Activated CD4-positive, alpha-beta memory T cell treated with anti-CD3 and anti-CD28 coated beads for 36 hours (primary cell): ENCODE measurements at regions not wholly inside any gene's neighbourhood (a gene's known extent, or its start where the extent isn't known, plus 50 kb on each side); places are given as distances from the start of the nearest gene placed in this dataset.

ENCODE experiments used
- CTCF ChIA-PET: fragments of 350-600 bp; sonication (Branson Sonifier 250); formaldehyde crosslinking; loops from one replicate; lab custom pipeline; 2021; ENCODE audit warnings: antibody characterized with exemption, inconsistent platforms; lab: Charles Lee
- POLR2A ChIA-PET: fragments of 350-600 bp; sonication (Branson Sonifier 250); formaldehyde crosslinking; loops from one replicate; lab custom pipeline; 2021; ENCODE audit warnings: antibody characterized with exemption; lab: Charles Lee
- DNase-seq: peaks from one replicate; pipeline ENCODE4 v3.0.0-alpha.2; 2020
- H3K27ac Mint-ChIP-seq: one replicate; pipeline ENCODE4 v1.8.0; 2021; ENCODE audit warnings: mixed read lengths
- H3K27me3 Mint-ChIP-seq: one replicate; pipeline ENCODE4 v1.8.0; 2021; ENCODE audit warnings: mixed read lengths
- H3K36me3 Mint-ChIP-seq: one replicate; pipeline ENCODE4 v1.8.0; 2021; ENCODE audit warnings: mixed read lengths
- H3K4me1 Mint-ChIP-seq: one replicate; pipeline ENCODE4 v1.8.0; 2021; ENCODE audit warnings: low read depth, mixed read lengths
- H3K4me3 Mint-ChIP-seq: one replicate; pipeline ENCODE4 v1.8.0; 2021; ENCODE audit warnings: mild to moderate bottlenecking, mixed read lengths
- H3K9me3 Mint-ChIP-seq: one replicate; pipeline ENCODE4 v1.8.0; 2021; ENCODE audit warnings: mixed read lengths
- intact Hi-C: fragments of 100-400 bp; cut with micrococcal nuclease; formaldehyde crosslinking; loops from one replicate; pipeline ENCODE4 v1.15.1; 2023

- DNase-seq: no peak
- Mint-ChIP-seq H3K27ac (no peak overlapping the region), H3K9me3 (no peaks in the 10 kb centered on the region), H3K36me3 (no peaks in the 10 kb centered on the region), H3K27me3 (peaks cover 21% of the 10 kb centered on the region), H3K4me3 (no peak overlapping the region), H3K4me1 (peaks cover 4% of the 10 kb centered on the region)
- intact Hi-C loops: no loop called here
- ChIA-PET CTCF (no interaction called here), POLR2A (no interaction called here)
Measured at GRCh38 chr2:104656571-104657163, 197.2 kb upstream of the POU3F3 start.

GRCh38 chr2:104658144-104658835, 195.6 kb upstream of the POU3F3 start:
- H3K4me1 Mint-ChIP-seq: peaks cover 4% of the 10 kb centered on the region
- DNase-seq: no peak
- intact Hi-C loops: no loop called here
- POLR2A ChIA-PET: no interaction called here
- CTCF ChIA-PET: no interaction called here
- no peak overlapping the region for H3K27ac Mint-ChIP-seq
- no peaks in the 10 kb centered on the region for H3K36me3 Mint-ChIP-seq
- H3K27me3 Mint-ChIP-seq: peaks cover 23% of the 10 kb centered on the region
- H3K4me3 Mint-ChIP-seq: no peak overlapping the region
- H3K9me3 Mint-ChIP-seq: no peaks in the 10 kb centered on the region

- CTCF ChIA-PET: no interaction called here
- Mint-ChIP-seq H3K9me3 (no peaks in the 10 kb centered on the region), H3K4me3 (no peak overlapping the region), H3K27ac (no peak overlapping the region), H3K36me3 (no peaks in the 10 kb centered on the region), H3K27me3 (peaks cover 23% of the 10 kb centered on the region), H3K4me1 (peaks cover 4% of the 10 kb centered on the region)
- intact Hi-C loops: no loop called here
- POLR2A ChIA-PET: no interaction called here
- DNase-seq: no peak
Measured at GRCh38 chr2:104658904-104659591, 194.9 kb upstream of the POU3F3 start.

GRCh38 chr2:104660991-104661390, 192.9 kb upstream of the POU3F3 start:
- no peak overlapping the region for H3K27ac Mint-ChIP-seq
- H3K4me1 Mint-ChIP-seq: peaks cover 4% of the 10 kb centered on the region
- intact Hi-C loops: no loop called here
- H3K36me3 Mint-ChIP-seq: no peaks in the 10 kb centered on the region
- H3K9me3 Mint-ChIP-seq: no peaks in the 10 kb centered on the region
- H3K4me3 Mint-ChIP-seq: no peak overlapping the region
- H3K27me3 Mint-ChIP-seq: peaks cover 16% of the 10 kb centered on the region
- ChIA-PET POLR2A (no interaction called here), CTCF (no interaction called here)
- no peak for DNase-seq

- DNase-seq: no peak
- Mint-ChIP-seq H3K36me3 (no peaks in the 10 kb centered on the region), H3K27ac (no peak overlapping the region), H3K9me3 (no peaks in the 10 kb centered on the region), H3K4me1 (no peaks in the 10 kb centered on the region), H3K4me3 (no peak overlapping the region), H3K27me3 (peaks cover 7% of the 10 kb centered on the region)
- POLR2A ChIA-PET: no interaction called here
- CTCF ChIA-PET: no interaction called here
- intact Hi-C loops: no loop called here
Measured at GRCh38 chr2:104664672-104665071, 189.2 kb upstream of the POU3F3 start.

GRCh38 chr2:104668631-104669030, 185.3 kb upstream of the POU3F3 start:
- H3K9me3 Mint-ChIP-seq: no peaks in the 10 kb centered on the region

GRCh38 chr2:104673225-104673624, 180.7 kb upstream of the POU3F3 start:
- DNase-seq: no peak
- CTCF ChIA-PET: no interaction called here
- intact Hi-C loops: no loop called here
- Mint-ChIP-seq H3K36me3 (no peaks in the 10 kb centered on the region), H3K4me1 (no peaks in the 10 kb centered on the region), H3K27ac (no peak overlapping the region), H3K27me3 (no peaks in the 10 kb centered on the region), H3K9me3 (no peaks in the 10 kb centered on the region), H3K4me3 (no peak overlapping the region)
- POLR2A ChIA-PET: no interaction called here

More at GRCh38 chr2:104668631-104669030, 185.3 kb upstream of the POU3F3 start:
- intact Hi-C loops: no loop called here
- no peak for DNase-seq
- no peaks in the 10 kb centered on the region for H3K27me3 Mint-ChIP-seq
- POLR2A ChIA-PET: no interaction called here
- CTCF ChIA-PET: no interaction called here
- no peaks in the 10 kb centered on the region for H3K36me3 Mint-ChIP-seq
- no peak overlapping the region for H3K4me3 Mint-ChIP-seq
- H3K27ac Mint-ChIP-seq: no peak overlapping the region
- H3K4me1 Mint-ChIP-seq: no peaks in the 10 kb centered on the region

- intact Hi-C loops: no loop called here
- H3K4me1 Mint-ChIP-seq: no peaks in the 10 kb centered on the region
- no peaks in the 10 kb centered on the region for H3K27me3 Mint-ChIP-seq
- H3K4me3 Mint-ChIP-seq: no peak overlapping the region
- ChIA-PET POLR2A (no interaction called here), CTCF (no interaction called here)
- H3K27ac Mint-ChIP-seq: no peak overlapping the region
- H3K9me3 Mint-ChIP-seq: no peaks in the 10 kb centered on the region
- H3K36me3 Mint-ChIP-seq: no peaks in the 10 kb centered on the region
- DNase-seq: no peak
Measured at GRCh38 chr2:104678181-104678580, 175.7 kb upstream of the POU3F3 start.

- H3K36me3 Mint-ChIP-seq: no peaks in the 10 kb centered on the region
- no peaks in the 10 kb centered on the region for H3K4me1 Mint-ChIP-seq
- H3K27ac Mint-ChIP-seq: no peak overlapping the region
- no peaks in the 10 kb centered on the region for H3K27me3 Mint-ChIP-seq
- DNase-seq: no peak
- ChIA-PET CTCF (no interaction called here), POLR2A (no interaction called here)
- intact Hi-C loops: no loop called here
- H3K4me3 Mint-ChIP-seq: no peak overlapping the region
- H3K9me3 Mint-ChIP-seq: peaks cover 3% of the 10 kb centered on the region
Measured at GRCh38 chr2:104685591-104685990, 168.3 kb upstream of the POU3F3 start.

- Mint-ChIP-seq H3K27me3 (no peaks in the 10 kb centered on the region), H3K4me1 (no peaks in the 10 kb centered on the region), H3K9me3 (peaks cover 3% of the 10 kb centered on the region), H3K36me3 (no peaks in the 10 kb centered on the region), H3K27ac (no peak overlapping the region), H3K4me3 (no peak overlapping the region)
- CTCF ChIA-PET: no interaction called here
- POLR2A ChIA-PET: no interaction called here
- no peak for DNase-seq
- intact Hi-C loops: no loop called here
Measured at GRCh38 chr2:104687147-104687546, 166.8 kb upstream of the POU3F3 start.

GRCh38 chr2:104690255-104690984, 163.5 kb upstream of the POU3F3 start:
- no peak overlapping the region for H3K4me3 Mint-ChIP-seq

GRCh38 chr2:104698276-104698675, 155.6 kb upstream of the POU3F3 start:
- H3K27ac Mint-ChIP-seq: no peak overlapping the region
- no peaks in the 10 kb centered on the region for H3K27me3 Mint-ChIP-seq
- no peak overlapping the region for H3K4me3 Mint-ChIP-seq
- CTCF ChIA-PET: no interaction called here
- H3K9me3 Mint-ChIP-seq: no peaks in the 10 kb centered on the region
- no peaks in the 10 kb centered on the region for H3K4me1 Mint-ChIP-seq
- DNase-seq: no peak
- POLR2A ChIA-PET: no interaction called here
- intact Hi-C loops: no loop called here
- H3K36me3 Mint-ChIP-seq: no peaks in the 10 kb centered on the region

More at GRCh38 chr2:104690255-104690984, 163.5 kb upstream of the POU3F3 start:
- Mint-ChIP-seq H3K4me1 (no peaks in the 10 kb centered on the region), H3K27me3 (no peaks in the 10 kb centered on the region), H3K36me3 (no peaks in the 10 kb centered on the region), H3K9me3 (peaks cover 3% of the 10 kb centered on the region), H3K27ac (no peak overlapping the region)
- no peak for DNase-seq
- POLR2A ChIA-PET: no interaction called here
- CTCF ChIA-PET: no interaction called here
- intact Hi-C loops: no loop called here
